Type B pancreatic cell (in vitro differentiated cells): ENCODE measurements at regions not wholly inside any gene's neighbourhood (a gene's known extent, or its start where the extent isn't known, plus 50 kb on each side); places are given as distances from the start of the nearest gene placed in this dataset.
"Not testable (repeated sequence)": the region's sequence is repeated elsewhere in the genome, so short reads cannot be mapped to it uniquely, and the experiment has no call there.

ENCODE experiments used
- DNase-seq: peaks from one replicate; pipeline ENCODE4 v3.0.0; 2021; ENCODE audit warnings: mixed read lengths; ENCODE audit not compliant: unreplicated experiment; ENCODE audit errors: extremely low spot score
- H3K27ac Mint-ChIP-seq: 2 replicates; pipeline ENCODE4 v1.8.0; 2021; ENCODE audit warnings: mild to moderate bottlenecking, mixed read lengths
- H3K27me3 Mint-ChIP-seq: 2 replicates; pipeline ENCODE4 v1.8.0; 2021; ENCODE audit warnings: mixed read lengths
- H3K36me3 Mint-ChIP-seq: 2 replicates; pipeline ENCODE4 v1.8.0; 2021; ENCODE audit warnings: mixed read lengths
- H3K4me1 Mint-ChIP-seq: one replicate; pipeline ENCODE4 v1.8.0; 2021; ENCODE audit warnings: mixed read lengths; ENCODE audit not compliant: unreplicated experiment
- H3K4me3 Mint-ChIP-seq: 2 replicates; pipeline ENCODE4 v1.8.0; 2021; ENCODE audit warnings: mild to moderate bottlenecking, mixed read lengths
- H3K9me3 Mint-ChIP-seq: 2 replicates; pipeline ENCODE4 v1.8.0; 2021; ENCODE audit warnings: mixed read lengths
- CTCF ChIP-seq: fragments of 200-600 bp; sonication (generic); conservative IDR thresholded peaks from 2 replicates; pipeline ENCODE4 v1.5.0; 2021; ENCODE audit warnings: antibody characterized with exemption, mild to moderate bottlenecking

GRCh38 chr6:76764057-76764456, 691.6 kb upstream of the IMPG1 start:
- no peak for TF ChIP-seq CTCF
- no peaks in the 10 kb centered on the region for H3K9me3 Mint-ChIP-seq
- DNase-seq: no peak
- H3K27ac Mint-ChIP-seq: no peak overlapping the region
- H3K27me3 Mint-ChIP-seq: no peaks in the 10 kb centered on the region
- no peaks in the 10 kb centered on the region for H3K4me1 Mint-ChIP-seq
- no peak overlapping the region for H3K4me3 Mint-ChIP-seq
- no peaks in the 10 kb centered on the region for H3K36me3 Mint-ChIP-seq

- Mint-ChIP-seq H3K4me3 (no peak overlapping the region), H3K27me3 (no peaks in the 10 kb centered on the region), H3K4me1 (no peaks in the 10 kb centered on the region), H3K27ac (no peak overlapping the region), H3K9me3 (no peaks in the 10 kb centered on the region), H3K36me3 (no peaks in the 10 kb centered on the region)
- no peak for DNase-seq
- no peak for TF ChIP-seq CTCF
These were observed 680.4 kb upstream of the IMPG1 start for GRCh38 chr6:76752841-76753240.

GRCh38 chr6:76745388-76745787, 672.9 kb upstream of the IMPG1 start:
- not testable (repeated sequence) for H3K27ac Mint-ChIP-seq, H3K4me3 Mint-ChIP-seq, H3K4me1 Mint-ChIP-seq, H3K36me3 Mint-ChIP-seq, H3K27me3 Mint-ChIP-seq, DNase-seq, H3K9me3 Mint-ChIP-seq

- H3K27ac Mint-ChIP-seq, H3K27me3 Mint-ChIP-seq, H3K9me3 Mint-ChIP-seq, H3K4me3 Mint-ChIP-seq, DNase-seq, H3K4me1 Mint-ChIP-seq, H3K36me3 Mint-ChIP-seq: not testable (repeated sequence)
These were observed 671.8 kb upstream of the IMPG1 start for GRCh38 chr6:76744151-76744720.

GRCh38 chr6:76742919-76743318, 670.5 kb upstream of the IMPG1 start:
- TF ChIP-seq CTCF: no peak
- no peak for DNase-seq
- no peaks in the 10 kb centered on the region for H3K27me3 Mint-ChIP-seq
- H3K9me3 Mint-ChIP-seq: no peaks in the 10 kb centered on the region
- no peaks in the 10 kb centered on the region for H3K4me1 Mint-ChIP-seq
- H3K27ac Mint-ChIP-seq: no peak overlapping the region
- H3K36me3 Mint-ChIP-seq: no peaks in the 10 kb centered on the region
- no peak overlapping the region for H3K4me3 Mint-ChIP-seq

- Mint-ChIP-seq H3K27me3 (no peaks in the 10 kb centered on the region), H3K4me1 (no peaks in the 10 kb centered on the region), H3K36me3 (no peaks in the 10 kb centered on the region), H3K4me3 (no peak overlapping the region), H3K9me3 (no peaks in the 10 kb centered on the region), H3K27ac (no peak overlapping the region)
- DNase-seq: no peak
- TF ChIP-seq CTCF: no peak
These were observed 647.0 kb upstream of the IMPG1 start for GRCh38 chr6:76719449-76719848.

GRCh38 chr6:76708641-76709331, 636.3 kb upstream of the IMPG1 start:
- H3K4me1 Mint-ChIP-seq: peaks cover 5% of the 10 kb centered on the region
- no peaks in the 10 kb centered on the region for H3K9me3 Mint-ChIP-seq
- no peak for TF ChIP-seq CTCF
- H3K4me3 Mint-ChIP-seq: no peak overlapping the region
- H3K27me3 Mint-ChIP-seq: peaks cover 6% of the 10 kb centered on the region
- DNase-seq: no peak
- H3K36me3 Mint-ChIP-seq: no peaks in the 10 kb centered on the region
- H3K27ac Mint-ChIP-seq: no peak overlapping the region
